Suppressor macrophage (primary cell): ENCODE measurements at regions not wholly inside any gene's neighbourhood (a gene's known extent, or its start where the extent isn't known, plus 50 kb on each side); places are given as distances from the start of the nearest gene placed in this dataset.
"Not testable (repeated sequence)": the region's sequence is repeated elsewhere in the genome, so short reads cannot be mapped to it uniquely, and the experiment has no call there.

ENCODE experiments used
- DNase-seq, 4 experiments: peaks; one replicate each; pipeline ENCODE4 v3.0.0-alpha.2; 2020 to 2022

GRCh38 chr1:229710746-229711145 lies 84.7 kb downstream of the URB2 start:
- DNase-seq: no peak

- no peak for DNase-seq
Measured at GRCh38 chr1:229714306-229714705, 88.3 kb downstream of the URB2 start.

GRCh38 chr1:229714964-229715603 lies 89.0 kb downstream of the URB2 start:
- DNase-seq: peak; percentile 20 to 46 (median 22)

GRCh38 chr1:229716069-229716468 lies 90.0 kb downstream of the URB2 start:
- DNase-seq: no peak

GRCh38 chr1:229716704-229717103 lies 90.7 kb downstream of the URB2 start:
- no peak for DNase-seq

- no peak for DNase-seq
Measured at GRCh38 chr1:229717786-229718576, 91.9 kb downstream of the URB2 start.

GRCh38 chr1:229726061-229726460 lies 100.0 kb downstream of the URB2 start:
- no peak for DNase-seq

GRCh38 chr1:229729916-229730315 lies 103.9 kb downstream of the URB2 start:
- DNase-seq: no peak

- no peak for DNase-seq
Measured at GRCh38 chr1:229730573-229730972, 104.5 kb downstream of the URB2 start.

- no peak for DNase-seq
Measured at GRCh38 chr1:229732061-229732460, 106.0 kb downstream of the URB2 start.

GRCh38 chr1:229736376-229736775 lies 110.3 kb downstream of the URB2 start:
- DNase-seq: no peak

- not testable (repeated sequence) for DNase-seq
Measured at GRCh38 chr1:229742614-229743013, 116.6 kb downstream of the URB2 start.

- no peak for DNase-seq
Measured at GRCh38 chr1:229749992-229750391, 123.9 kb downstream of the URB2 start.

- no peak for DNase-seq
Measured at GRCh38 chr1:229751610-229752009, 125.6 kb downstream of the URB2 start.

- DNase-seq: no peak
Measured at GRCh38 chr1:229752679-229753078, 126.6 kb downstream of the URB2 start.

- DNase-seq: no peak
Measured at GRCh38 chr1:229753764-229754551, 127.9 kb downstream of the URB2 start.

- no peak for DNase-seq
Measured at GRCh38 chr1:229756666-229757065, 130.6 kb downstream of the URB2 start.

- no peak for DNase-seq
Measured at GRCh38 chr1:229757226-229757625, 131.2 kb downstream of the URB2 start.

GRCh38 chr1:229758101-229759036 lies 132.3 kb downstream of the URB2 start:
- no peak for DNase-seq

- DNase-seq: no peak
Measured at GRCh38 chr1:229759037-229759435, 133.0 kb downstream of the URB2 start.

GRCh38 chr1:229759586-229759985 lies 133.5 kb downstream of the URB2 start:
- no peak for DNase-seq

- no peak for DNase-seq
Measured at GRCh38 chr1:229760478-229760996, 134.5 kb downstream of the URB2 start.
